RPMI7951 (cell line): ENCODE measurements at regions not wholly inside any gene's neighbourhood (a gene's known extent, or its start where the extent isn't known, plus 50 kb on each side); places are given as distances from the start of the nearest gene placed in this dataset.
A peak's percentile ranks its signal among the peaks of the same experiment; 100 is the strongest.

ENCODE experiments used
- DNase-seq: peaks from one replicate; pipeline ENCODE4 v3.0.0-alpha.2; 2012; ENCODE audit warnings: low read depth

DNA sequence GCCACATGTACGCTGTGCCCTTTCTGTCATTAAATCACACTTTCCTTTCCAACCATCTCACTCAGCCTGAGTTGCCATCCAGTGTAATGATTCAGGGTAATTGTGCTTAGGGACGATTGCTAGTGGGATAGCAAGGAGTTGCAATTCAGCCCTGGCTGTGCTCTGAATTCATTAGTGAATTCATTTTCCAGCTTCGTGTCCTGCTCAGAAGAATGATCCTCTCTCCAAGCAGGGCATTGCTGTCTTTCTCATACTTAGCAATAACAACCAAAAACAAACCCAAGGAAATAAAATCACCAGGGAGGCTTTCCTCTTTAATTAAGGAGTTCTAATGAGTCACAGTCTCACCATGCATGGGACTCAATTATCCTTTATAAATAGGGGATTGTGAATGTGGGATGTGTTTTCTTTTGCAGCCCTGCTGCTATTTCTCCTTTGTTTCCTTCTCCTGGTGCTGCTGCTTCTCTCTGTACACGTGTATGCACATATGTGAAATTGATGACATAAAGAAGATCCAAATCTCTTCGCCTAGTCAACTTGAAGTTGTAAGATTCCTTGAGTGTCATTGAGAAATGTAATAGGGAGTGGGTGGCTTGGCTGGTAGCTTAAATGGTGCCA lies 167.0 kb downstream of the TSEN15 start:
- DNase-seq, result peak; percentile 14

DNA sequence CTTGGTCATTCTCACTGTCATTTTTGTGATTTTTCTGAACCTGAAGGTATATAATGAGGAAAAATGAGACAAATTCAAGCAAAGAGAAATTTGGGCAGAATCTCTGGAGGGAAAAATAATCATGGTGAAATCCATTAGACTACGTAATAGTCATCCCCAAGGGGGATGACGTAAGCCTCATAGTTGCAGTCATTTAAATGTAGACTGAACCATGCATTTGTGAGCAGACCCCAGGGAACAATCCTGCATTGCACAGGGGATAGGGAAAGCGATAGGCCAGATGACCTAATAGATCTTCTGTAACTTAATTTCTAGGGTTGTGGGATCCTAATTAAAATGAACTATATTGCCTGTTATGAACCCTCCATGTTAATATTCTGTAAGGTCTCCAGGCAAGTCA lies 167.4 kb upstream of the C1orf21 start:
- DNase-seq, result no peak

DNA sequence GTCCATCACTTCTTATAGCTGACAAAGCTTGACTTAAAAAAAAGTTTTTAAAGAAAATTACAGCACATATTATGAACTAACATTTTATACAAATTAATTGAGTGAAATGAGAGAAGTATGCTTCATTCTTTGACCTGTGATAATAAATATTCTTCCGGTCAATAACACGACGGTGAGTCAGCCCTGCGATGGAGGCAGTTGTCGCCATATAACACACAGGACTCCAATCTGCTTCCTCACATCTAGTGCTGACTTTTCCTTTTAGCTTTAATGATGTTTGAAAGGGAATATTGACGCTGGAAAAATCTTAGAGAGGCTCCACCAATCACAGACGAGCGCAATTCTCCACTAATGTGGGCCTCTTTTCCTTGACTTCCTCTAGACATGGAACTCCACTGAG lies 166.9 kb upstream of the C1orf21 start:
- DNase-seq, result no peak

DNA sequence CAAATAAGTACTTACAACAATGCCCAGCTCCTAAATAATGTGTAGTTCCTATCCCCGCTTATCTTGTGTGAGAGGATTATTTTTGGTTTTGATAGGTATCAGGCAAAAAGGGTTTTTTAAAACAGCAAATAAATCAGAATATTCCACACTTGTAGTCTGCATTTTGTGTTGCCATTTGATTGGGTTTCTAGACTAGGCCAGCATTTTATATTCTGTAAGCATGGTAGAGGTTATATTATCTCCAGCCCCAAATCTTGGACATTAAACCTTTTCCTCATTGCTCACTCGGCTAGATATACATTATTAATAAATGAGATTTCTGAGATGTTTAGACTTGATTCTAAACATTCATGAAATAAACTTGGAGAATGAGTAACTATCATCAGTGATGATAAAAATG lies 165.7 kb upstream of the C1orf21 start:
- DNase-seq, result no peak

DNA sequence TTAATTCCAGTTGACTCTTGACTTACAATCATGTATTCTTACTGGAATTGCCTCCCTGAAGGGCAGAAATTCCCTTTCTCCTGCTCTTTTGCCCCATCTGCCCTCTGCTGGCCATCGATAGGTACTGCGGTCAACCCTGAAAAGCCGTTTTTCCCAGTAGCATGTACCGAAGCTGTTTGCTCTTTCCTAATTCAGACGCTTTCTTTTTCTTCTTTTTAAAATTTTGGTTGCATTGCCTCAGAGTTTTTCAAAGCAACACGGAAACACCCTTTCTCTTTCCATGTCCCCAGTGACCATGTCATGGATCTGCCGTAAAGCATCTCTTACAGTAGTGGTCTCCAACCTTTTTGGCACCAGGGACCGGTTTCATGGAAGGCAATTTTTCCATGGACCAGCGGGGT lies 164.2 kb upstream of the C1orf21 start:
- DNase-seq, result peak; percentile 45

DNA sequence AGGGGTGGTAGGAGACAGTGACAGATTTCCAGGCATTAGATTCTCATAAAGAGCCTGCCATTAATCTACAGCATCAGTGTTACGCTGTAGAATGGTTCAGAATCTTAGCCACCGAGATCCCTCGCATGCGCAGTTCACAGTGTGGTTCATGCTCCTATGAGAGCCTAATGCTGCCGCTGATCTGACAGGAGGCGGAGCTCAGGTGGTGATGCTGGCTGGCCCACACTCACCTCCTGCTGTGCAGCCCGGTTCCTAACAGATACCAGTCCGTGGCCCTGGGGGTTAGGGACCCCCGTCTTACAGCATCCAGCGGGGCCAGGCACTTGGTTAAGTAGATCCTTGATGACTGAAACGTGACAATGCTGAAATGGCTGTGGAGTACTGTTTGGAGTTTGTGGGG lies 163.6 kb upstream of the C1orf21 start:
- DNase-seq, result no peak

DNA sequence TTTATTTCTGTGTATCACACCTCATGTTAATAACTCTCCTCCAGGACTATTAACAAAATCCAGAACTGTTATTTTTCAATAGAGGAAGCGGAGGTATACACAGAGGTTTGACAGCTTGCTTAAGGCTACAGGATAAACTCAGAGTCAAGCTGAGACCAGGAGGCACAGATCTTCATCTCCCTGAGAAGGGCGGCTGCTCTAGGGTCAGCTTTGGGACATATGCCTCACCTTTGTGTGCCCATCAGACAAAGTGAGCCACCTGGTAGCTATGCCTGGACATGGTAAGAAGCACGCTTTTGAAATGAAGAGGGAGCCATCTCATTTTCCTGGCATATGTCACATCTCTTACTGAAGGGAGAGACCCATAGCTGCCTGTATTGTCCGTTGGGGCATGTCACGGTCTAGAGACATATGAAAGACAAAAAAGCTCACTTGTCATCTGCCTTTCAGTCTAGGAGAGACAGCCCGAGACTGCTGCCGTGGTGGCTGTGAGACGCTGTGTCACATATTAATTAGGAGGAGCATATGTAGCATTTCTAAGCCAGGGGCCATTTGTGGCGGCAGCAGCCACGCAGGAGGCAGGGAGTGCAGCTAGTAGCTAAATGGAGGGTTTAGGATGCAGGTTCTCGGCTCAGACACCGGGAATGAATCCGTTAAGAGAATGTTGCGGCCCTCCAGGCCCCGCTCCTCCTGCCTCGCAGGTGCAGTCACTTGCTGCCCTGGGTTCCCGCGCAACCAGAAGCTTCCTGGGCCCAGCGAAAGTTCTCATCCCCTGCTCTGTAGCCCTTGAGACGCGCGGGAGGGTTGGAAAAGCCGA lies 161.3 kb upstream of the C1orf21 start:
- DNase-seq, result no peak

DNA sequence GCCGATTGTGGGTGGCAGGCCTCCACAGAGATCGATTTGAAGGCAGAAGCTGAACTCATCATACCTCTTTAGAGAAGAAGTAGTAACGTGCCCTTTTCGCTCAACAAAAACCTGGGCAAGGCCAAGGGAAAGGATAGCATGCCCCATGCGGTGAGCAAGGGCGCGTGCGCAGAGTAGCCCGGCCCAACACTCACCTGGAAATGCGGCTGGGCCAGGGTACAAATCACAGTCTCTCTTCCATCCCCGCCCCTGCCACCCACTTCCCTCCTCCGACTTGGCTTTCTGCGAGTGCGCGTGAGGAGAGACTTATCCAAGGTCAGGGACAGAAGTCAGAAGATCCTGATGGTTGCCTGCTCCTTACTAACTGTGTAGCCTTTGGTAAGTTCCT lies 160.7 kb upstream of the C1orf21 start:
- DNase-seq, result no peak

DNA sequence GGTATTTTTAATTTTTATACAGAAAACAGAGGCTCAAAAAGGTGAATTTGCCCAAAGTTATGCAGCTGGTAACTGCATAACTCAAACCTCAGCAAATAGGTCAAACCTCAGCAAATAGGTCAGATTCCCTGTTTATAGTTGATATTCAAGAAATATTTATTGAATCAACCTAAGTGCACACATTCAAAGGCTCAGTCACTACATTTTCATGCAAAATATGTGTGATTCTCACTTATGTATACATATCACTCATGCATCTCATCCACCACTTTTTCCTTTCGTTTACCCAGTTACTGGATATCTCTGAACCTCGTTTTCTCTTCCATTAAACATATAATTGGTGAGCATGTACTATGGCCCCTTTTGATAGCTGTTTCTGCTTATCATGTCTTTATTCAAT lies 158.3 kb upstream of the C1orf21 start:
- DNase-seq, result no peak

DNA sequence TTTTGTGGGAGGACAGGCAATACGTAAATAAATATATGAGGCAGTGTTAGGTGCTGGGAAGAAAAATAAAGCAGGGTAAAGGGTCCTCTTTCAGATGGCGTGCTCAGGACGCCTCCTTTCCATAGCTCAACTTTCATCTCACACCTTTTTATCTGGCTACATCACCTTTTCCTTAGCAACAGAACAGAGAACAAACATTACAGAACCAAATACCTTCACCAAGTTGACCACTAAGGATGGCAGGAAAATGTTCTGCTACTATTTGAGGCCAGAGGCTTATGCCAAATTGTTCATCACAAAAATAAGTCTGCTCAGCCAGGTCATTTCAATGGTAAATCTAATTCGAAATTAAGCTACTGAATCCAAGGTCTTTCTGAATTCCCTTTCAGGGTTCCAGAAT lies 149.2 kb upstream of the C1orf21 start:
- no peak for DNase-seq

DNA sequence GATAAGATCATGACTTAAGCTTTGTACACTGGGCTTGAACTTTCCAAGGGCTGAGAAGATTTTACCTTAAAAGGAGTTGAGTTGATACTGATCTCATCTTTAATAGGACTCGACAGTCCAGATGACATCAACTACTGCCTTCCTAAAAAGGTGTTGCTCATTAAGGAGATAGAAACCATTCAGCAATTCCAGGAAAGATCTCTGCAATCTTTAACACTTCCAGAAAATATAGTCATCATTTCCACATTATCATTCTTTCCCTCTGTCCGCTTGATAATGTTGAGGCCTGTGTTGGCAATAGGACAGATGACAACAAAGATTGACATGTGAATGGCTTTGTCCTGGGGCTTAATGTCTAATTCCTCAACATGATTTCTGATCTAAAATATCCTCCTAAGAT lies 145.4 kb upstream of the C1orf21 start:
- DNase-seq, result no peak

DNA sequence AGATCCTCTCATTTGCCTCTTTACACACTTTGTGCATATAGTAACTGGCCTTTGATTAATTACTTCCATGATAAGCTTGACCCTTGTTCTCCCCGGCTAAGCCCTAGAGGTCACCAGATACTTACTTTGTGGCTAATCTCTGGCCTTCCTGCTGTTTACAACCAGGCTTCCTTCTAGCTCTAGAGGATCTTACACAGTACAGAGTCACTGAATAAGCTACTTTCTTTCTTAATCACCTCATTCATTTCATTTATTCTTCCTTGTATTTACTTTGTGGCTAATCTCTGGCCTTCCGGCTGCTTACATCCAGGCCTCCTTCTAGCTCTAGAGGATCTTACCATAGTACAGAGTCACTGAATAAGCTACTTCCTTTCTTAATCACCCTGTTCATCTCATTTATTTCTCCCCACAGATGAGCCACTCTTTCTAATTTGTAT lies 144.3 kb upstream of the C1orf21 start:
- peak; percentile 11 for DNase-seq

DNA sequence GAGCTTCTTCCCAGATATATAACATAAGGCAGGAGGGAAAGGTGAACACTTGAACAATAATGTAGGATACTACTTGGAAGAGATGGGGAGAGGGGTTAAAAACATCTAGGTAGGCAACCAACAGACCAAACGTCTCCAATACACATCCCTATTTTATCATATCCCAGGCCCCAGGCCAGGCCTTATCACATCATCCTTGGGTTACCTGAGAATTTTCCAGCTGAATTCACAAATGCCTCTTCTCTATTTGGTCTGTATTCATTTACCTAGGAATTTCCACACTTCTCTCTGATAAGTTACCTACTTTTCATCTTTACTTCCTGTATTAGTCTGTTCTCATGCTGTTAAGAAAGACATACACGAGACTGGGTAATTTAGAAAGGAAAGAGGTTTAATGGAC lies 141.9 kb upstream of the C1orf21 start:
- DNase-seq, result no peak

DNA sequence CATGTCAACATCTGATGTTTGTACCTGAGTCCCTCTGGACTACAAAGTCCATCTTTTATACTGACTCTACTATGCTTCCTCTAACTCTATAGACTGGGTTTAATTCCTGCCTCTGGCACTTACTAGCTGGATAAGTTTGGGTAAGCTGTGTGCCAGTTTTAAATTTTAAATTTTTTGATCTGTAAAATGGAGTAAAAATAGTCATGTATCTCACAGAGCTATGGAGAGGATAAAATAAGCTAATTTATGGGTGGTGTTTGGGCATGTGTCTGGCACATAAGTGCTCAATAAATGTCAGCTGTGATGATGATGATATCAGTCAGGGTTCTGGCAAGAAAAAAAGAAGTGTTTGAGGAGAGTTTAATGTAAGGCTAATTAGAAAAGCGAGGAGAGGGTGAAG lies 139.2 kb upstream of the C1orf21 start:
- no peak for DNase-seq

DNA sequence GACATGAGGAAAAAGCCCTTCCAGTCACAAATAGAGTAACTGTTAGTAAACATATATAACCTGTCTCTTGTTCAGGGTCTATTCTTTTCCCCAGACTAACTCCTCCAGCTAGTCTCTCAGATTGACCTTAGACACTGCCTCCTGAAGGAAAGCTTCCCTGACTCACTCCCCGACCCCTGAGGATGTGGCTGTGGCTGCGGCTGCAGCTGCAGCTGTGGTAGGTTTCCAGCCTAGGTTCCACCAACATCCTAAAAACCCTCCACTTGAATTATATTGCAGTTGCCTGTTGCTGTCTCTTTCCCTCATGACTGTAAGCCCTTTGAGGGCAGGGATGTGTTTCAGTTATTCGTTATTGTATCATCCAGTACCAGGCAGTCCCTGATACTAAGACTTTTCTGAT lies 132.9 kb upstream of the C1orf21 start:
- DNase-seq, result no peak

DNA sequence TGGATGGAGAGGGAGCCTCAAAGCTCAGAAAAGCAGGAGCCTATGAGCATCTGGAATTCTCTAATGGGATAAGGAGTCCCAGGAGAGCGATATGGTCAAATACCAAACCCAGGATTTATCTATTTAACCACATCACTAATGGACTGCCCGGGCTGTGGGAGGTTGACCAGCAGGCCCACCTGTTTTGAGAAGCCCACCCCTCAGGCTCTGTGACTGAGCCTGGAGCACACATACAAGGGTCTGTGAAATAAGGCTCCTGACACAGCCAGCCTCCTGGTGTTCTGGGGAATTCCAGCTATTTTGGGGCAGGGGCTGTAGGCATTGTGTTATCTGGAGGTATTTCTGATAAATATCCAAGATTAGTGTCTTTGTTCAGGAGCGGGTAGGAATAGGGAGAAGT lies 132.0 kb upstream of the C1orf21 start:
- no peak for DNase-seq

DNA sequence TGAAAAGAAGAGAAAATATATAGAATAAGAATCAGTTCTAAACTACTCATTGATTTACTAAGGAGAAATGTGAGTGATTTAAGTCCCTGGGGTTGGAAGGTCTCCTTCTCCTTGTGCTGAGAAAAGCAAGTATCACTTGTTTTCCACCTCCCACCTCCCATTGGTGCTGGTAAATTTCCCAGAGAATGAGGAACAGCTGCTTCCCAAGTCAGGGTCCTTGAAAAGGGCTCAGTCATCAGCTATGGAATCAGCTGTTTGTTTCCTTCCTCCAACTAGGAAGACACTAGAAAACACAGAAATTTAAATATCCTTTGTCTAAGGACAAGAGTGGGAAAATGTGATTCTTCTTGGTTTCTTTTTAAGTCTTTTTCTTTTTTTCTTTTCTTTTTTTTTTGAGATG lies 131.3 kb upstream of the C1orf21 start:
- no peak for DNase-seq

DNA sequence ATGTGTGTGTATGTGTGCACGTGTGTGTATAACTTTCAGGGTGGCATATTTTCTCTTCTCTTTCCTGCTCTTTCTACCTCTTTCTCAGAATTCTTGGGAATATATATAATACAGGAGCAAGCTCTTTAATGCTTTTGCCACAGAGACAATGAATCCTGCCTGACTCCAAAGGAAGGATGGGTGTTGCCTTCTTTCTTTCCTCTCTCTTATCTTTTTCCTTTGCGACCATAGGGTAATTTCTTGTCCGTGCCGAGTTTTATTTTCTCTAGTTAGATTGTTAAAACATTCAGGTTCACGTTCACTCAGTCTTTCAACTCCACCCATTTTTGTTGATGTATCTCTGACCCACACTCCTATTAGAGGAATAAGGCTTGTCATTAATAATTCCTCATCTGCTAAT lies 129.0 kb upstream of the C1orf21 start:
- no peak for DNase-seq

DNA sequence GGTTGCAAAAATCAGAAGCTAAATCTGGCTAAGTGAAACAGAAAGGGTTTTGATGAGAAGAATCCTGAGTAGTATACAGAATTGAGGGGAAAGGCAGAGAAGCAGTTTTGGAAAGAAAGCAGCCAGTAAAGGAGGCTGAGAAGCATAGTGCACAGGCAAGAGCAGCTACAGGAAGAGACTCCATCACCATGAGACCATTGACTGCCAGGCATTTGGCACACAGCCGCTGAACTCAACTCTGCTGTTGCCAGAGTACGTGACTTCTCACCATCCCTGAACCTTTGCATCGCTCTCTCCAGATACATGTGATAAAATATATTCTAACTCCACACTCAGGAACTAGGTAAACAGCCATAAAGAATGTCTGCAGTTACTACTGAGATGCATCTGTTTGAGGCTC lies 128.3 kb upstream of the C1orf21 start:
- DNase-seq, result no peak

DNA sequence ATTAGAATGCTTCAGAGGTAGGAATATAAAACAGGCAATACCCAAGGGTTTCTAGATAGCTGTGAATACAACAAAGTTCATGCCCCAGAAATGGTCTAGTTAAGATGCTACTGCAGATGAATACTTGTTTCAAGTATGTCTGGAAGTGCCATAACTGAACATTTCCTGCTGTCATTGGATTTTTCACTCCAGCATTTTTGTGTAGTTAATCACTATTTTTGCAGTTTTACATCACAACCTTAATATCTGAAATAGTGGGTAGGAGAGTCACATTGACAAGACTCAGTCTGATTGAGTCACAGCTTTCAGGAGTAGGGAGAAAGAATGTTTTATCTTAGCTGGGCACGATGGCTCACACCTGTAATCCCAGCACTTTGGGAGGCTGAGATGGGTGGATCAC lies 126.4 kb upstream of the C1orf21 start:
- peak; percentile 8 for DNase-seq

DNA sequence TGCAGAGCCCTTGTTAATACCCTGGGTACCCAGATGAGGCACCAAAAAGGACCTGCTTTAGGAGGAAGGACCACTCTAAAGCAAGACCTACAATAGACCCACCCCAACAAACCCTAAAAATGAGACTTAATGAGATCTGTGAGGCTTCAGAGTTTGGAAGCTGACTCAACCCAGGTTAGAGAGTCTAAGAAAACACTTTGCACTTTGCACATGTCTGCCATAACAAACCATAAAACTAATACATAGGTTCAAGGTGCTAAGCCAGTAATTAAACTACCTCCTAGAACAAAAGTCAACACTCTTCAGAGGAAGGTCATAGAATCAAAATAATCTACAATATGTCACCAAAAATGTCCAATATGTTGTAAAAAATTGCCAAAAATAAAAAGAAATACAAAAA lies 124.7 kb upstream of the C1orf21 start:
- DNase-seq, result no peak

DNA sequence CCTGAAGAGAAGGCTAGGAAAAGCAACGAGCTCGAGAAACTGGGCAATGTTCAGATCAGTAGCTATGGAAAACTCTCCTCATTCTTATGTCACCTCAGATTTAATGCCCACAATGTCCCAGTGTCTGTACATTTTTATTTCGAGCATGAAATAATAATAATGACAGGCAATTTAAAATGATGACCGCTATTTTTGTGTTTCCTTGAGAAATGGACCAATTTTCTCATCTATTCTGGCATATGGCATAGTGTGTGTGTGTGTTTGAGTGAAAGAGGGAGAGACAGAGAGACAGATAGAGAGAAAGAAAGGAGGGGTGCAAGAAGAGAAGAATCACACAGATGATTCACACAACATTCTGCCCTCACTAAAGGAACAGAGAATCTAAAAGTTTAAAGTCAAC lies 119.1 kb upstream of the C1orf21 start:
- no peak for DNase-seq

DNA sequence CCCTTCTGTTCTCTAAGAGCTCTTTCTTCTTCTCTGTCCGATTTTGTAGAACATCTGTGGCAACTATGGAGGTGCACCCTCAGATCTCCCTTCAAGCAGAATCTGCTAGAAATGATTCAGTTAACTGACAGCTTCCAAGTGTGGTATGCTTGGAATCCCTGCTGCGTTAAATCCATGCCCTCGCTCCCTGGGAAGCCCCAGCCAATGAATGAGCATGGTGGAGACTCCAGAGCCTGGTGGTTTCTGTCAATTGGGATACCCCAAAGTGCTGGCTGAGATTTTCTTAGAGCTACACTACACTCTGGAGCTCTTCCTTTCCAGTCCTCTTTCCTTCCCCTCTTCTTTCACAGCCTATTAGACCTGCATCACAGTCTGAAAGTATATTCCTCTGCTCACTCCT lies 116.3 kb upstream of the C1orf21 start:
- no peak for DNase-seq
